Hepatocyte (in vitro differentiated cells): ENCODE measurements at regions not wholly inside any gene's neighbourhood (a gene's known extent, or its start where the extent isn't known, plus 50 kb on each side); places are given as distances from the start of the nearest gene placed in this dataset.

Experiments
- DNase-seq: peaks from one replicate; pipeline ENCODE4 v3.0.0-alpha.2; 2016; ENCODE audit warnings: low spot score
- H2AFZ ChIP-seq: fragments of 200-600 bp; sonication (generic); 2 replicates; pipeline ENCODE4 v1.6.0; 2016; ENCODE audit warnings: antibody characterized with exemption, mild to moderate bottlenecking
- H3K27ac ChIP-seq: fragments of 200-600 bp; sonication (generic); 2 replicates; pipeline ENCODE4 v1.5.1; 2016; ENCODE audit warnings: mild to moderate bottlenecking
- H3K27me3 ChIP-seq: fragments of 200-600 bp; sonication (generic); 2 replicates; pipeline ENCODE4 v1.6.1; 2016
- H3K36me3 ChIP-seq: fragments of 200-600 bp; sonication (generic); replicated peaks from 2 replicates; pipeline ENCODE4 v1.5.1; 2016; ENCODE audit warnings: low read depth; ENCODE audit not compliant: insufficient read depth
- H3K4me1 ChIP-seq: fragments of 200-600 bp; sonication (generic); 2 replicates; pipeline ENCODE4 v1.5.1; 2016; ENCODE audit warnings: mild to moderate bottlenecking, moderate library complexity; ENCODE audit not compliant: insufficient read depth
- H3K4me2 ChIP-seq: fragments of 200-600 bp; sonication (generic); 2 replicates; pipeline ENCODE4 v1.6.0; 2016
- H3K4me3 ChIP-seq: fragments of 200-600 bp; sonication (generic); 2 replicates; pipeline ENCODE4 v1.5.1; 2016; ENCODE audit warnings: mild to moderate bottlenecking
- H3K79me2 ChIP-seq: fragments of 200-600 bp; sonication (generic); 2 replicates; pipeline ENCODE4 v1.6.0; 2017; ENCODE audit warnings: mild to moderate bottlenecking
- H3K9me2 ChIP-seq: fragments of 200-600 bp; sonication (generic); replicated peaks from 2 replicates; pipeline ENCODE4 v1.6.0; 2017; ENCODE audit warnings: mild to moderate bottlenecking; ENCODE audit not compliant: insufficient read depth
- H3K9me3 ChIP-seq: fragments of 200-600 bp; sonication (generic); 2 replicates; pipeline ENCODE4 v1.5.1; 2016; ENCODE audit warnings: low read depth, mild to moderate bottlenecking
- H4K20me1 ChIP-seq: fragments of 200-600 bp; sonication (generic); 2 replicates; pipeline ENCODE4 v1.6.0; 2016; ENCODE audit warnings: mild to moderate bottlenecking; ENCODE audit not compliant: insufficient read depth, poor library complexity, severe bottlenecking
- EZH2 ChIP-seq: fragments of 200-600 bp; sonication (generic); IDR thresholded peaks from 2 replicates; pipeline ENCODE4 v1.6.1; 2016; ENCODE audit warnings: antibody characterized with exemption, mild to moderate bottlenecking, borderline replicate concordance
- EZH2phosphoT487 ChIP-seq: fragments of 200-600 bp; sonication (generic); IDR thresholded peaks from one replicate; pipeline ENCODE4 v1.6.1; 2018; ENCODE audit warnings: antibody characterized with exemption, mild to moderate bottlenecking, low read depth, moderate library complexity; ENCODE audit not compliant: unreplicated experiment, severe bottlenecking
- WGBS: methylation state at CpG from one replicate; pipeline ENCODE4 v1.1.6; 2016; ENCODE audit warnings: low lambda C conversion rate; ENCODE audit errors: missing lambda C conversion rate; 5-methylcytosine and 5-hydroxymethylcytosine counted together
- TF ChIP-seq, protein P1 (sequence below): fragments of 200-600 bp; sonication (generic); IDR thresholded peaks from 2 replicates; pipeline ENCODE4 v1.5.1; 2016; ENCODE audit warnings: antibody characterized with exemption, mild to moderate bottlenecking; ENCODE audit not compliant: poor library complexity

DNA sequence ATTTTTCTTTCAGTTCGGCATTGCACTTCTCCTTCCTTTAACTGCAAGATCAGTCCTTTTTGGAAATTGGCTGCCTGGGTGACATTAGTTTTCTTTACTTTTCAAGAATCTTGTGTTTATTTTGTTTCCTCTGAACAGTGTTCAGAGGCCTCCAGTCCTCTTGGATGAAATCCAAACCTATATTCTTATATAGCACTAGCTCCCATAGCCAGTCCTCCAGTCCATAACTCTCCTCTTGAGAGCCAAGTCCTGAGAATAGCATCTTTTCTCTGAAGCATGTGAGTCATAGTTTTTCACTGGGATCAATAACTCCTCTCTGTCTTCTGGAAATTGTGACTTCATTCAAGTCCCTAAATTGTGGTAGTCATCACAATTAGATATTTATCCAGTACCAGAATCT lies 357.5 kb downstream of the RAPGEF2 start:
- Histone ChIP-seq H3K4me2 (no peak overlapping the region), H3K36me3 (no peaks in the 10 kb centered on the region), H2AFZ (no peak overlapping the region), H3K4me1 (no peaks in the 10 kb centered on the region), H4K20me1 (no peaks in the 10 kb centered on the region), H3K9me2 (no peaks in the 10 kb centered on the region), H3K27ac (no peak overlapping the region), H3K4me3 (no peak overlapping the region), H3K27me3 (no peaks in the 10 kb centered on the region), H3K9me3 (no peaks in the 10 kb centered on the region), H3K79me2 (no peaks in the 10 kb centered on the region)
- WGBS: 58% methylated on average over 1 of the region's 1 CpG
- TF ChIP-seq, protein P1, sequence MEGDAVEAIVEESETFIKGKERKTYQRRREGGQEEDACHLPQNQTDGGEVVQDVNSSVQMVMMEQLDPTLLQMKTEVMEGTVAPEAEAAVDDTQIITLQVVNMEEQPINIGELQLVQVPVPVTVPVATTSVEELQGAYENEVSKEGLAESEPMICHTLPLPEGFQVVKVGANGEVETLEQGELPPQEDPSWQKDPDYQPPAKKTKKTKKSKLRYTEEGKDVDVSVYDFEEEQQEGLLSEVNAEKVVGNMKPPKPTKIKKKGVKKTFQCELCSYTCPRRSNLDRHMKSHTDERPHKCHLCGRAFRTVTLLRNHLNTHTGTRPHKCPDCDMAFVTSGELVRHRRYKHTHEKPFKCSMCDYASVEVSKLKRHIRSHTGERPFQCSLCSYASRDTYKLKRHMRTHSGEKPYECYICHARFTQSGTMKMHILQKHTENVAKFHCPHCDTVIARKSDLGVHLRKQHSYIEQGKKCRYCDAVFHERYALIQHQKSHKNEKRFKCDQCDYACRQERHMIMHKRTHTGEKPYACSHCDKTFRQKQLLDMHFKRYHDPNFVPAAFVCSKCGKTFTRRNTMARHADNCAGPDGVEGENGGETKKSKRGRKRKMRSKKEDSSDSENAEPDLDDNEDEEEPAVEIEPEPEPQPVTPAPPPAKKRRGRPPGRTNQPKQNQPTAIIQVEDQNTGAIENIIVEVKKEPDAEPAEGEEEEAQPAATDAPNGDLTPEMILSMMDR: no peak
- no peak for TF ChIP-seq EZH2
- TF ChIP-seq EZH2phosphoT487: no peak
- no peak for DNase-seq

- H3K27me3 ChIP-seq: no peaks in the 10 kb centered on the region
- no peaks in the 10 kb centered on the region for H3K79me2 ChIP-seq
- H3K36me3 ChIP-seq: no peaks in the 10 kb centered on the region
- no peaks in the 10 kb centered on the region for H3K9me2 ChIP-seq
- no peak overlapping the region for H3K4me2 ChIP-seq
- 65% methylated on average over 2 of the region's 2 CpGs for WGBS
- H3K9me3 ChIP-seq: no peaks in the 10 kb centered on the region
- H4K20me1 ChIP-seq: no peaks in the 10 kb centered on the region
- no peak for TF ChIP-seq EZH2phosphoT487
- TF ChIP-seq, protein P1: no peak
- TF ChIP-seq EZH2: no peak
- H3K27ac ChIP-seq: no peak overlapping the region
- H2AFZ ChIP-seq: no peak overlapping the region
- no peaks in the 10 kb centered on the region for H3K4me1 ChIP-seq
- no peak overlapping the region for H3K4me3 ChIP-seq
- no peak for DNase-seq
Measured at GRCh38 chr4:159463235-159463634, 360.4 kb downstream of the RAPGEF2 start.

DNA sequence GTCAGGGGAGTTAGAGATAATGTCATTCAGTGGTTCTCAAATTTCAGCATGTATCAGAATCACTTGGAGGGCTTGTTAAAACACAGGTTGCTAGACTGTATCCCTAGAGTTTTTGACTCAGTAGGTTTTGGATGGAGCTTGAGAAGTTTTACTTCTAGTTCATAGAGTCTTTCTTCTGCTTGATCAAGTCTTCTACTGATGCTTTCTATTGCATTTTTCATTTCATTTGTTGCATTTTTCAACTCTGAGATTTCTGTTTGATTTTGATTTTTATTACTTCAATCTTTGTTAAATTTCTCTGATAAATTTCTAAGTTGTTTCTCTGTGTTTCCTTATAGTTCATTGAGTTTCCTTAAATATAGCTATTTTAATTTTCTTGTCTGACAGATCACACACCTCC lies 361.4 kb downstream of the RAPGEF2 start:
- TF ChIP-seq EZH2phosphoT487: no peak
- TF ChIP-seq EZH2: no peak
- TF ChIP-seq, protein P1: no peak
- Histone ChIP-seq H3K79me2 (no peaks in the 10 kb centered on the region), H3K4me1 (no peaks in the 10 kb centered on the region), H3K9me2 (no peaks in the 10 kb centered on the region), H2AFZ (no peak overlapping the region), H3K4me2 (no peak overlapping the region), H3K9me3 (no peaks in the 10 kb centered on the region), H3K27me3 (no peaks in the 10 kb centered on the region), H3K36me3 (no peaks in the 10 kb centered on the region), H3K27ac (no peak overlapping the region), H4K20me1 (no peaks in the 10 kb centered on the region), H3K4me3 (no peak overlapping the region)
- DNase-seq: no peak

DNA sequence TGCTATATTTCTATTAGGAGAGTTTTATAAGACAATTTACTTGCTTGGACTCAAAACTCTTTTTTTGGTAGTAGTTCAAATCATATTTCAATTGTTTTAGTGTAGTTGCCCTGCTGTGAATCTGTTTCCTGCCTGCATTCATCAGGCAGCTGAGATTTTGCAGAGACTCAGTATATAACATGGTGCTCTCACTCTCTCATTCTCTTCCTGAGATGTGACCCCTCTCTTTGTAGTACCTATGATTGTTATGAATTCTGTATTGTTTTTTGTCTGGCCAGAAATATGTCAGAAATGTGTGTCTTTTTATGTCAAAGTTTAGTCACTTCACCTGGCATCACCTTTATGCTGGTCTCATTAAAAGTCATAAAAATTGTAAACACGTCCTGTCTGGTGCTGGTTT lies 374.0 kb downstream of the RAPGEF2 start:
- 76% methylated on average over 1 of the region's 1 CpG for WGBS
- Histone ChIP-seq H3K9me3 (no peaks in the 10 kb centered on the region), H3K4me2 (no peak overlapping the region), H3K79me2 (no peaks in the 10 kb centered on the region), H3K4me3 (no peak overlapping the region), H4K20me1 (no peaks in the 10 kb centered on the region), H2AFZ (no peak overlapping the region), H3K36me3 (no peaks in the 10 kb centered on the region), H3K27me3 (no peaks in the 10 kb centered on the region), H3K9me2 (no peaks in the 10 kb centered on the region), H3K4me1 (no peaks in the 10 kb centered on the region), H3K27ac (no peak overlapping the region)
- no peak for DNase-seq
- TF ChIP-seq EZH2: no peak
- no peak for TF ChIP-seq EZH2phosphoT487
